Breast epithelium (tissue), 3 donors: ENCODE measurements at regions not wholly inside any gene's neighbourhood (a gene's known extent, or its start where the extent isn't known, plus 50 kb on each side); places are given as distances from the start of the nearest gene placed in this dataset.

Source experiments
- CTCF ChIP-seq, 3 donors: fragments of 450-650 bp; IDR thresholded peaks; one replicate each; pipeline ENCODE4 v1.5.1; 2016 to 2017; ENCODE audit warnings: antibody characterized with exemption in 3 of 3, mild to moderate bottlenecking in 3 of 3, moderate library complexity in 3 of 3
- POLR2A ChIP-seq: fragments of 450-650 bp; IDR thresholded peaks from one replicate; pipeline ENCODE4 v1.6.1; 2016; ENCODE audit warnings: antibody characterized with exemption, mild to moderate bottlenecking, moderate library complexity
- POLR2AphosphoS5 ChIP-seq, 3 donors: sonication (generic); formaldehyde crosslinking; IDR thresholded peaks; one replicate each; pipeline ENCODE4 v1.6.1; 2017; ENCODE audit warnings: antibody characterized with exemption in 3 of 3

GRCh38 chr6:85749236-85749635 is 106.5 kb upstream of the SYNCRIP start:
- TF ChIP-seq CTCF (IDR thresholded peaks at IDR 0.05), result no peak
- TF ChIP-seq POLR2A, result no peak
- TF ChIP-seq POLR2AphosphoS5 (IDR thresholded peaks at IDR 0.05), result no peak
